ENCODE measurements at regions not wholly inside any gene's neighbourhood (a gene's known extent, or its start where the extent isn't known, plus 50 kb on each side); places are given as distances from the start of the nearest gene placed in this dataset.
"Not testable (repeated sequence)": the region's sequence is repeated elsewhere in the genome, so short reads cannot be mapped to it uniquely, and the experiment has no call there.

GRCh38 chr2:196293751-196294515, 122.6 kb upstream of the STK17B start:
- H3K36me3 ChIP-seq (ENCODE audit: control insufficient read depth, insufficient read depth, low read length): no peaks in the 10 kb centered on the region
- TF ChIP-seq CTCF (IDR thresholded peaks at IDR 0.05; ENCODE audit: insufficient read depth, low read length, severe bottlenecking): no peak
- H3K27me3 ChIP-seq (ENCODE audit: control insufficient read depth, insufficient read depth, low read length): no peaks in the 10 kb centered on the region
- no peak overlapping the region for H3K4me3 ChIP-seq (ENCODE audit: low read depth, low read length)
- DNase-seq (ENCODE audit: low read depth) (peak; percentile 96), FAIRE-seq (no peak)

GRCh38 chr2:196294516-196294909, 123.1 kb upstream of the STK17B start:
- FAIRE-seq (no peak), DNase-seq (ENCODE audit: low read depth) (peak; percentile 47)
- no peaks in the 10 kb centered on the region for H3K36me3 ChIP-seq (ENCODE audit: control insufficient read depth, insufficient read depth, low read length)
- no peak for TF ChIP-seq CTCF (IDR thresholded peaks at IDR 0.05; ENCODE audit: insufficient read depth, low read length, severe bottlenecking)
- H3K27me3 ChIP-seq (ENCODE audit: control insufficient read depth, insufficient read depth, low read length): no peaks in the 10 kb centered on the region
- no peak overlapping the region for H3K4me3 ChIP-seq (ENCODE audit: low read depth, low read length)

- FAIRE-seq: no peak
- Histone ChIP-seq H3K4me3 (ENCODE audit: low read depth, low read length) (no peak overlapping the region), H3K27me3 (ENCODE audit: control insufficient read depth, insufficient read depth, low read length) (no peaks in the 10 kb centered on the region), H3K36me3 (ENCODE audit: control insufficient read depth, insufficient read depth, low read length) (no peaks in the 10 kb centered on the region)
- no peak for TF ChIP-seq CTCF (IDR thresholded peaks at IDR 0.05; ENCODE audit: insufficient read depth, low read length, severe bottlenecking)
- no peak for DNase-seq (ENCODE audit: low read depth)
These were observed 123.6 kb upstream of the STK17B start for GRCh38 chr2:196295005-196295404.

- TF ChIP-seq CTCF (IDR thresholded peaks at IDR 0.05; ENCODE audit: insufficient read depth, low read length, severe bottlenecking): peak; percentile 34
- H3K27me3 ChIP-seq (ENCODE audit: control insufficient read depth, insufficient read depth, low read length); H3K4me3 ChIP-seq (ENCODE audit: low read depth, low read length); H3K36me3 ChIP-seq (ENCODE audit: control insufficient read depth, insufficient read depth, low read length); FAIRE-seq: not testable (repeated sequence)
- peak; percentile 34 for DNase-seq (ENCODE audit: low read depth)
These were observed 126.8 kb upstream of the STK17B start for GRCh38 chr2:196298106-196298723.

- Histone ChIP-seq H3K36me3 (ENCODE audit: control insufficient read depth, insufficient read depth, low read length) (no peaks in the 10 kb centered on the region), H3K4me3 (ENCODE audit: low read depth, low read length) (no peak overlapping the region), H3K27me3 (ENCODE audit: control insufficient read depth, insufficient read depth, low read length) (no peaks in the 10 kb centered on the region)
- no peak for TF ChIP-seq CTCF (IDR thresholded peaks at IDR 0.05; ENCODE audit: insufficient read depth, low read length, severe bottlenecking)
- DNase-seq (ENCODE audit: low read depth): no peak
- no peak for FAIRE-seq
These were observed 136.5 kb upstream of the STK17B start for GRCh38 chr2:196307775-196308305.
